ENCODE measurements at regions not wholly inside any gene's neighbourhood (a gene's known extent, or its start where the extent isn't known, plus 50 kb on each side); places are given as distances from the start of the nearest gene placed in this dataset.
A peak's percentile ranks its signal among the peaks of the same experiment; 100 is the strongest.
"Not testable (repeated sequence)": the region's sequence is repeated elsewhere in the genome, so short reads cannot be mapped to it uniquely, and the experiment has no call there.

DNA sequence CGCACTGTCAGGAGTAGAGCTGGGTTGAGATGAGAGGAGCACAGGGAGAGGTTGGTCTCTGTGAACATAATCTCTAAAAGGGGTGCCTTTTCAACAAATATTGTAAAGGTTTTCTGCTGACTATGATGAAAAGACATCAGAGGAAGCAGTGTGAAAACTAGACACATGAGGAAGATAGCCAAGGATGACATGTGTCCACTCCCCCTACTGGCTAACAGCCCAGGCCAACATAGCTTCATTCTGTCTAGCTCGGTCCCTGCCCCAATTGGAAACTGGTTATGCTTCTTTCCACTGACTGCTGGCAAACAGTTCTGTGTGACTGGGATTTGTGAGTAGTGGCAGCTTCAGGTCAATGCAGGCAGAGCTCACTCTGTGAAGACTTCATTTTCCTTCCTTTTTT is 115.4 kb upstream of the ESX1 start:
- H2AK9ac ChIP-seq (replicated peaks; ENCODE audit: low read depth, low read length, poor library complexity): no peak overlapping the region
- WGBS, 2 experiments (ENCODE audit: extremely low coverage in 2 of 2, insufficient read length in 1 of 2): no CpG with 5 or more reads among the region's 2 CpGs
- H4K8ac ChIP-seq (ENCODE audit: low read depth in 2 of 2, low read length in 2 of 2): no peak overlapping the region
- no peaks in the 10 kb centered on the region for H3K9me1 ChIP-seq (ENCODE audit: insufficient read depth, low read length)
- no peaks in the 10 kb centered on the region for H3K4me1 ChIP-seq (ENCODE audit: control insufficient read depth, insufficient read depth, low read length)
- ChIA-PET POLR2A (ENCODE audit: unreplicated experiment) (no interaction called here), CTCF (interaction anchor here (2.0 kb wide), 1 partner anchor 11 kb away, joined by 4 read pairs; no protein-coding TSS in a partner anchor)
- H2AK5ac ChIP-seq (ENCODE audit: low read depth, low read length): no peak overlapping the region
- H2BK15ac ChIP-seq (ENCODE audit: low read depth, low read length): no peak overlapping the region
- no peak overlapping the region for H3K18ac ChIP-seq (ENCODE audit: low read depth, low read length)
- ATAC-seq (ENCODE audit: low read depth) (no peak), DNase-seq (no peak)
- no peak overlapping the region for H2BK120ac ChIP-seq (ENCODE audit: low read depth, low read length)
- no peak overlapping the region for H3K23ac ChIP-seq (ENCODE audit: low read depth, low read length)
- H2BK5ac ChIP-seq (ENCODE audit: low read depth, low read length, poor library complexity, severe bottlenecking): no peak overlapping the region
- no peak overlapping the region for H4K91ac ChIP-seq (ENCODE audit: insufficient read depth, low read depth, low read length)
- no peak overlapping the region for H3K4me2 ChIP-seq (ENCODE audit: low read depth, low read length)
- H3K9me3 ChIP-seq (ENCODE audit: control insufficient read depth, insufficient read depth, low read length): no peaks in the 10 kb centered on the region
- dilution Hi-C loops (cut with HindIII; ENCODE audit: low sequenced_read_pairs, unreplicated experiment): no loop called here
- no peaks in the 10 kb centered on the region for H3K36me3 ChIP-seq (ENCODE audit: control insufficient read depth, insufficient read depth, low read length)
- peaks cover 16% of the 10 kb centered on the region for H3K27me3 ChIP-seq (ENCODE audit: control insufficient read depth, insufficient read depth, low read length)
- no peak overlapping the region for H2BK20ac ChIP-seq (ENCODE audit: low read depth, low read length)
- H3K9ac ChIP-seq (ENCODE audit: low read depth, low read length): no peak overlapping the region
- no peak for TF ChIP-seq NFE2L2 (IDR thresholded peaks at IDR 0.05; ENCODE audit: low read depth, low read length)
- TF ChIP-seq MAFK (IDR thresholded peaks at IDR 0.05; ENCODE audit: low read depth, low read length): peak; percentile 82
- no peaks in the 10 kb centered on the region for H3K79me1 ChIP-seq (ENCODE audit: low read depth in 1 of 2, low read length in 2 of 2)
- no peak overlapping the region for H4K5ac ChIP-seq (ENCODE audit: low read depth, low read length)
- intact Hi-C loops (cut with micrococcal nuclease): no loop called here
- no peak overlapping the region for H3K14ac ChIP-seq (replicated peaks; ENCODE audit: low read depth, low read length)
- H3K27ac ChIP-seq (ENCODE audit: insufficient read depth, low read length): no peak overlapping the region
- no peaks in the 10 kb centered on the region; the same call in 1 of the 2 replicates for H4K20me1 ChIP-seq (ENCODE audit: insufficient read depth, low read length)
- no peak overlapping the region for H3K56ac ChIP-seq (ENCODE audit: extremely low read depth, insufficient read depth, low read length)
- H3K4me3 ChIP-seq (ENCODE audit: insufficient read depth, low read depth, low read length): no peak overlapping the region
- H2AFZ ChIP-seq (replicated peaks; ENCODE audit: low read length, poor library complexity): no peak overlapping the region
- no TSS peak for BruUV-seq (replicated peaks)
- in situ Hi-C loops (cut with MboI; ENCODE audit: low sequenced_read_pairs): no loop called here
- H3K4ac ChIP-seq (ENCODE audit: low read depth, low read length): no peak overlapping the region

DNA sequence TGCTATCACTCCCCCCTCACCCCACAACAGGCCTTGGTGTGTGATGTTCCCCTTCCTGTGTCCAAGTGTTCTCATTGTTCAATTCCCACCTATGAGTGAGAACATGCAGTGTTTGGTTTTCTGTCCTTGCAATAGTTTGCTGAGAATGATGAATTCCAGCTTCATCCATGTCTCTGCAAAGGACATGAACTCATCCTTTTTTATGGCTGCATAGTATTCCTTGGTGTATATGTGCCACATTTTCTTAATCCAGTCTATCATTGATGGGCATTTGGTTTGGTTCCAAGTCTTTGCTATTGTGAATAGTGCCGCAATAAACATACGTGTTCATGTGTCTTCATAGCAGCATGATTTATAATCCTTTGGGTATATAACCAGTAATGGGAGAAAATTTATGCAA is 106.0 kb upstream of the ESX1 start:
- H2BK20ac ChIP-seq (ENCODE audit: low read depth, low read length); H2AFZ ChIP-seq (replicated peaks; ENCODE audit: low read length, poor library complexity); H3K14ac ChIP-seq (replicated peaks; ENCODE audit: low read depth, low read length); H4K91ac ChIP-seq (ENCODE audit: insufficient read depth, low read depth, low read length); H3K4me2 ChIP-seq (ENCODE audit: low read depth, low read length); intact Hi-C loops (cut with micrococcal nuclease); H3K18ac ChIP-seq (ENCODE audit: low read depth, low read length); H3K27me3 ChIP-seq (ENCODE audit: control insufficient read depth, insufficient read depth, low read length); H2AK9ac ChIP-seq (replicated peaks; ENCODE audit: low read depth, low read length, poor library complexity); H2AK5ac ChIP-seq (ENCODE audit: low read depth, low read length); H3K79me1 ChIP-seq (ENCODE audit: low read depth in 1 of 2, low read length in 2 of 2); H3K9me3 ChIP-seq (ENCODE audit: control insufficient read depth, insufficient read depth, low read length); dilution Hi-C loops (cut with HindIII; ENCODE audit: low sequenced_read_pairs, unreplicated experiment); ATAC-seq (ENCODE audit: low read depth); H3K27ac ChIP-seq (ENCODE audit: insufficient read depth, low read length); H3K36me3 ChIP-seq (ENCODE audit: control insufficient read depth, insufficient read depth, low read length); H2BK120ac ChIP-seq (ENCODE audit: low read depth, low read length); in situ Hi-C loops (cut with MboI; ENCODE audit: low sequenced_read_pairs); H3K9me1 ChIP-seq (ENCODE audit: insufficient read depth, low read length); POLR2A ChIA-PET (ENCODE audit: unreplicated experiment); BruUV-seq (replicated peaks); H4K8ac ChIP-seq (ENCODE audit: low read depth in 2 of 2, low read length in 2 of 2); H4K20me1 ChIP-seq (ENCODE audit: insufficient read depth, low read length); H3K23ac ChIP-seq (ENCODE audit: low read depth, low read length); H3K9ac ChIP-seq (ENCODE audit: low read depth, low read length); CTCF ChIA-PET; H3K4me3 ChIP-seq (ENCODE audit: insufficient read depth, low read depth, low read length); H3K56ac ChIP-seq (ENCODE audit: extremely low read depth, insufficient read depth, low read length); DNase-seq; H2BK5ac ChIP-seq (ENCODE audit: low read depth, low read length, poor library complexity, severe bottlenecking); H2BK15ac ChIP-seq (ENCODE audit: low read depth, low read length); H4K5ac ChIP-seq (ENCODE audit: low read depth, low read length); H3K4me1 ChIP-seq (ENCODE audit: control insufficient read depth, insufficient read depth, low read length); H3K4ac ChIP-seq (ENCODE audit: low read depth, low read length): not testable (repeated sequence)
- WGBS, 2 experiments (ENCODE audit: extremely low coverage in 2 of 2, insufficient read length in 1 of 2): no CpG with 5 or more reads among the region's 2 CpGs

All from IMR-90 (cell line).